NCI-H345 treated with DMSO at 0.1 percent for 48 hours (cell line): ENCODE measurements at regions not wholly inside any gene's neighbourhood (a gene's known extent, or its start where the extent isn't known, plus 50 kb on each side); places are given as distances from the start of the nearest gene placed in this dataset.
"Not testable (repeated sequence)": the region's sequence is repeated elsewhere in the genome, so short reads cannot be mapped to it uniquely, and the experiment has no call there.

Experiments
- DNase-seq: peaks from one replicate; lab custom pipeline; 2025; ENCODE audit not compliant: unreplicated experiment; lab: John Stamatoyannopoulos, UW

- no peak for DNase-seq
These were observed 412.7 kb downstream of the CDH10 start for GRCh38 chr5:24232041-24232440.

GRCh38 chr5:24232929-24233498 lies 411.8 kb downstream of the CDH10 start:
- DNase-seq, result peak; percentile 12

DNA sequence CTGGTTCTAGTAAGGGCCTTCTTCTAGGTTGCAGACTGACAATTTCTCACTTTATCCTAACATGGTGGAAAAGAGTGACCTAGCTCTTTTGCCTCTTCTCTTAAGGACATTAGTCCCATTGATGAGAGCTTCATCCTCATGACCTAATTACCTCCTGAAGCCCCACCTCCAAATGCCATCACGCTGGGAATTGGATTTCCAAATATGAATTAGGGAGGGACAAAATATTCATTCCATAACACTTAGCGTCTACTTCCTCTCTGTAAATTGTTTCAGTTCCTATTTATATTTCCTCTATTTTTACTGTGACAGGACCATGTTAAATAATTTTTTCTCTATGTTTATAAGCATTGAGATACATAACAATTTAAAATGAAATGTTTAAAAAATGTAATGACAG lies 408.8 kb downstream of the CDH10 start:
- no peak for DNase-seq

DNA sequence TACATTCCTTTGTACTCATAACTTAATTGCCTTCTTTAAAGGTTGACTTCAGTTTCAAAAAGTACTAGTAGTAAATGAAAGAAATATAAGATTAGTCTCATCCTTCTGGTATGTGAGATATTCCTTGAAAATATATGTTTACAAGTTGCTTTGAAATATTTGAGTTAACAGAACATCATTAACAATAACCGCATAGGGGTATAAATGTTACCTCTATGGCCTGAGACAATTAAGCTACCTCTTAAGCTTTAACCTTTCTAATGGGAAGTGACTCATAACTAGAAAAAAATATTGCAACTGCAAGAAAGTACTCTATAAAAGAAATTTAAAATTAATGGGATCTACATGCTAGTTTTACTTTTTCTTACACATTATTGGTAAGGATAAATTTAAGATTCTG lies 399.0 kb downstream of the CDH10 start:
- no peak for DNase-seq

DNA sequence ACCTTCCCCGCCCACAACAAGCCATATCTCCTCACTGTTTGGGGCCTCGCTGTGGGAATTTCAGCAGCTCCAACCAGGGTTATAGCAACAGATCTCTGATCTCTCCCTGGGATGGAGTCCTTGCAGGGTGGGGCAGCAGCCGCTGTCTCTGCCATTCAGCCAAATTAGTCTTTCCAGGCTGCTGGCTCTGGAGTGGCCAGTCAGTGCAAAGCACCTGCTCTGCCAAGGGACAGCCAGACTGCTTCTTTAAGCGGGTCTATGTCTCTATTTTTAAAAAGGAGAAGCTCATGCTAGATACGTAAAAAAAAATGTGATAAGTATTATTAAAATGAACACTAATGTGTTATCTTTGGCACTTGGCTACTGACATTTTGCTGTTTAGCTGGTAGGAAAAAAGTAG lies 380.2 kb downstream of the CDH10 start:
- no peak for DNase-seq

GRCh38 chr5:24265306-24265705 lies 379.5 kb downstream of the CDH10 start:
- DNase-seq, result no peak

GRCh38 chr5:24268482-24269056 lies 376.2 kb downstream of the CDH10 start:
- DNase-seq, result no peak

GRCh38 chr5:24271702-24272118 lies 373.1 kb downstream of the CDH10 start:
- DNase-seq, result not testable (repeated sequence)

DNA sequence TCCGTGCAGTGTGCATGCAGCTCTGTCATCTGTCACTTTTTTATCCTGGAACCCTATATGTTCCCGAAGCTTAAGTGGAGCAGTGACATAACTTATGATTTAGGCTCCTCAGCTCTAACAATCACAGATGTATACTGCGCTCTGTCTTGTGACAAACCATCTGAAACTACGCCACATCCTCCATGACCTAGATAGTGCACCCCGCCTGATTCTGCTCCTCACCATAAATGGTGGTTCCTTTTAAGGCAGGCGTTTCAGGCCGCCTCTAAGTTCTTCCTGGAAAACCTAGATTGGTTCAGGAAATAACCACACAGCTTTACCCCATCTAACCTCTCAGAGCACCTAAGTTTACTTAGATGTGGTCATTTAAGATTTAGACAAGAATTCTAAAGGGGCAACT lies 372.0 kb downstream of the CDH10 start:
- no peak for DNase-seq

DNA sequence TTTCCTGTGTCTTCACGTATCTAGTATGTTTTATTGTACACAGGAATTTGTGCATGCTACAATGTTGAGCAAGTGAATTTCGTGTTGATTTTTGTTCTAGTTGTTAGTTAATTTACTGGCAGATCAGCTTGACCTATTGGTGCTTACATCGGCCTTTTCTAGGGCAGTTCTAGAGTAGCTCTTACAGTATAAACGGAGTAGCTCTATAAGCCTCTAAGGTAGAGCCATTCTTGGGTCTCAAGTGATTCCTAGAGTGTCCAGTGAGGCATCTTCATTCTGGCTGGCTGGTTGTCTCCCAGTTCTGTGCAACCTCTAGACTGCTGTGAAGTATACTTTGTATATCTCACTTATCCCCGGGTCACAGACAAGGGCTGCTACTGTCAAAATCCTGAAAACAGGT lies 364.6 kb downstream of the CDH10 start:
- DNase-seq, result no peak

- DNase-seq, result no peak
These were observed 363.0 kb downstream of the CDH10 start for GRCh38 chr5:24281818-24282217.

DNA sequence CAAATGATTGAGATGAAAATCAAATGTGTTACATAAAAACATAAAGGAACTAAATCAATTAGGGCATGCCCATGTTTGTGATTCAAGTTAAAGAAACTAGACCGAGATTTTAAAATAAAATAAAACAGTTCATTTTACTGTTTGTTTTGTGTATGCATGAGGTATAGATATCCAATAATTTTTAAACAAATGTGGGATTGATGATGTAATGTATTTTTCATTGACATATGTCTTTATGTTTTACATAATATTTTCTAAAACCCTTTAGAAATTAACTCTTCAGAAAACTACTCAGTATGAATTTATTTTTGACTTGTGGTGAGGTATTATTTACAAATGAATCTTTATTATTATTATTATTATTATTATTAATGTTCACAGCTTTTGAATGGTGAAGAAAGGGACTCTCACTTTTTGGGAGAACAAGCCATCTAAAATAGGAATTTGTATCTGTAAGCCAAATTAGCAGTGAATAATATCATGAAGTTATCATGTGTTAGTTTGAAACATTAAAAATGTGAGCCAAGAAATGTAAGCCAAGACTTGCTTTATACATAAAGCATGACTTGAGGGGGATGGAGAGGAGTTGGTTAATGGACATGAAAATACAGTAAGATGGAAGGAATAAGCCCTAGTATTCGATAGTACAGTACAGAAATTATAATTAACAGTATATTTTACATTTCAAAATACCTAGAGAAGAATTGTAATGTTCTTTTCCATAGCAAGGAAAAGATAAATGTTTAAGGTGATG lies 355.0 kb downstream of the CDH10 start:
- DNase-seq, result no peak

- no peak for DNase-seq
These were observed 354.2 kb downstream of the CDH10 start for GRCh38 chr5:24290536-24290935.

GRCh38 chr5:24291916-24292315 lies 352.9 kb downstream of the CDH10 start:
- no peak for DNase-seq

DNA sequence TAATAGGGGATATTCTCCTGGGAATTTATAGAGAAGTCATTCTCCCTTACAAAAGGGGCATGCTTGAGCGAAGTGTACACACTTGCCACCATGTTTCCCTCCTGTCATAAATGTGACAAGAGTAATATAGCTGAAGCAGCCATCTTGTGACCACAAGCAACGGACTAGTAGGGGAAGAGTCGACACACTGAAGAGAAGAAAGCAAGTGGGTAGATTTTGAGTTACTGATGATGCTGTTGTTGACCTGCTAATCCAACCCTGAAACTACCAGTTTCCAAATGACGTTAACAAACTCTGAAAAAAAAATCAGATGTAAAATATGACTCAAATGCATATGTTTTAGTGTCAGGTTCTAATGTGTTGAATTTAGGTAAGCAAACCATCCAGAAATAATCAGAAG lies 350.4 kb downstream of the CDH10 start:
- no peak for DNase-seq

GRCh38 chr5:24314106-24314505 lies 330.7 kb downstream of the CDH10 start:
- DNase-seq, result no peak

GRCh38 chr5:24320643-24321042 lies 324.1 kb downstream of the CDH10 start:
- no peak for DNase-seq

- no peak for DNase-seq
These were observed 319.4 kb downstream of the CDH10 start for GRCh38 chr5:24325306-24325832.

GRCh38 chr5:24331531-24331930 lies 313.2 kb downstream of the CDH10 start:
- no peak for DNase-seq

DNA sequence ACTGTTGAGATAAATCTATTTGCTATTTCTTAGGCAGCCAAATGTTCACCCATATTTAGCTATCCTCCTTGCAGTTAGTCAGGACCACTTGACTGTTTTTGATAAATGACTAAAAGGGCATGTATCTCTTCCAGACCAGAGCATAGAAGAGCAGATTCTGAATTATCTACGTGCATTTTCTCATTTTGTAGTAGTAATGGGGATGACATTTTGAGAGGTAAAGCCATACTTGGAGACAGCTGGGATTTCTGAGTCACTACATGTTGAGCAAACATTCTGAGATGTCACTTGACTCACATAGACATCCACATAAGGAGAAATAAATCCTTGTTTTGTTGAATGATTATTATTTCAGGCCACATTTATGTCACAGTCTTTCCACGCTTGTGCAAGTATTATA lies 297.6 kb downstream of the CDH10 start:
- no peak for DNase-seq

DNA sequence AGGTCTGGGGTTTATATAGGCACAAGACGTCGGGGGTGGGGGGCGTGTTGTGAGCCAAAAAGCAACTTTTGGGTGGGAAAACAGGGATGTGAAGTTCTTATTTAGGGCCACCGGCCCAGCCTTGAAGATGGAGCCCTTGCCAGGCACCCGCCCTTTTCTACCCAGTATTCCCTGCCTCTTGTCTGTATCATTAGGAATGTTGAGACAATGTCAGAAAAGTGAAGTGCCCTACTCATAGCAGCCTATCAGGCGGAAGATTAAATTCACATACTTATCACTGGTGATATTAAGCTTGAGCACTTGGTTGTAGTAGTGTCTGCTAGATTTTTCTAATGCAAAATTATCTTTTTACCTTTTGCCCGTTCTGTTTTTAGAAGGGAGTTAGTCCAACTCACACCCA lies 293.5 kb downstream of the CDH10 start:
- DNase-seq, result no peak

DNA sequence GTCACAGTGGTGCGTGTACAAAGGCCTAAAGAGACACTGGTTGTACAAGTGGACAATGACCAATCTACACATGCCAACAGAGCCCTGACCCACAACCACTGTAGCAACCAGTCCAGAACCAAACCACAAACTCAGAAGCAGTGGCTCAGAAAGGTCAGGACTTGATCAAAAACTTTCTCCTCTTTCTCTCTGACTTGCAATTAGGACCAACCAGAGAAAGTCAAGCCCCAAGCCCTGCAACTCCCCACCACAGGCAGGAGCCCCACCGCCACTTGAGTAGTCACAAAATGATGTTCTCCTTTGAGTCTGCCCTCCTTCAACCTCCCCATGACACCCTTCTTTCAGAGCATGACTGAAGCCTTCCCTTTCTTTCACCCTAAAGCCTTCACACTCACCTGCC lies 291.8 kb downstream of the CDH10 start:
- no peak for DNase-seq
